H1 (cell line): ENCODE measurements at regions not wholly inside any gene's neighbourhood (a gene's known extent, or its start where the extent isn't known, plus 50 kb on each side); places are given as distances from the start of the nearest gene placed in this dataset.

Experiments
- CTCF ChIA-PET: fragments of 300-600 bp; sonication (Branson Sonifier 250); formaldehyde crosslinking; loops from one replicate; lab custom pipeline; 2021; ENCODE audit not compliant: partially characterized antibody; lab: Charles Lee
- POLR2A ChIA-PET: fragments of 300-600 bp; sonication (Branson Sonifier 250); formaldehyde crosslinking; loops from one replicate; lab custom pipeline; 2021; ENCODE audit warnings: inconsistent platforms; ENCODE audit not compliant: partially characterized antibody; lab: Charles Lee
- DNase-seq, 2 experiments: peaks; one replicate each; pipeline versions ENCODE4 v3.0.0 to v3.0.0-alpha.2; 2010 to 2022; ENCODE audit warnings: low spot score in 2 of 2, low read depth in 1 of 2, mixed read lengths in 1 of 2
- FAIRE-seq: peaks from 2 replicates; lab custom pipeline; 2011; peaks lifted over from hg19 to GRCh38; lab: Jason Lieb, UNC
- H2AFZ ChIP-seq: 2 replicates; pipeline ENCODE4 v1.8.1; 2012; ENCODE audit warnings: low read length, inconsistent platforms
- H2AK5ac ChIP-seq: 2 replicates; pipeline ENCODE4 v1.6.1; 2013; ENCODE audit warnings: low read depth, low read length
- H2BK120ac ChIP-seq: replicated peaks from 2 replicates; pipeline ENCODE3; 2013; ENCODE audit warnings: low read depth, low read length, inconsistent platforms
- H2BK12ac ChIP-seq: 2 replicates; pipeline ENCODE4 v1.6.1; 2013; ENCODE audit warnings: low read depth, low read length
- H2BK15ac ChIP-seq: 2 replicates; pipeline ENCODE4 v1.6.1; 2013; ENCODE audit warnings: low read length
- H2BK20ac ChIP-seq: 2 replicates; pipeline ENCODE4 v1.6.1; 2013; ENCODE audit warnings: low read length
- H2BK5ac ChIP-seq: 2 replicates; pipeline ENCODE4 v1.6.1; 2013; ENCODE audit warnings: low read depth, low read length
- H3K14ac ChIP-seq: 2 replicates; pipeline ENCODE4 v1.6.1; 2013; ENCODE audit warnings: inconsistent platforms; ENCODE audit not compliant: insufficient read length
- H3K18ac ChIP-seq: 2 replicates; pipeline ENCODE4 v1.6.1; 2013; ENCODE audit warnings: low read length; ENCODE audit errors: extremely low read depth
- H3K23ac ChIP-seq: 2 replicates; pipeline ENCODE4 v1.6.1; 2013; ENCODE audit warnings: inconsistent platforms; ENCODE audit not compliant: insufficient read length
- H3K23me2 ChIP-seq: 2 replicates; pipeline ENCODE4 v1.6.1; 2013; ENCODE audit warnings: low read depth, low read length
- H3K27ac ChIP-seq: 2 replicates; pipeline ENCODE4 v1.6.1; 2011; ENCODE audit warnings: low read depth, low read length, inconsistent platforms
- H3K27me3 ChIP-seq, 4 experiments: replicated peaks in 1 of 4; 1 replicate in 1 of 4; 2 replicates in 3 of 4; pipeline versions ENCODE4 v1.6.1 to v1.8.1; 2011 to 2013; ENCODE audit warnings: low read length in 3 of 4, mild to moderate bottlenecking in 3 of 4, inconsistent platforms in 2 of 4, mixed read lengths in 2 of 4, moderate library complexity in 1 of 4; ENCODE audit not compliant: control insufficient read depth in 3 of 4, insufficient read depth in 3 of 4; ENCODE audit errors: extremely low read depth in 1 of 4
- H3K36me3 ChIP-seq, 4 experiments: 2 replicates each; pipeline versions ENCODE4 v1.6.1 to v1.8.1; 2011 to 2013; ENCODE audit warnings: mild to moderate bottlenecking in 4 of 4, low read length in 3 of 4, moderate library complexity in 2 of 4, control low read depth in 1 of 4, inconsistent platforms in 1 of 4; ENCODE audit not compliant: insufficient read depth in 4 of 4, control insufficient read depth in 2 of 4
- H3K4ac ChIP-seq: replicated peaks from 2 replicates; pipeline ENCODE3; 2013; ENCODE audit warnings: low read length, low read depth, mixed read lengths, inconsistent platforms; ENCODE audit not compliant: insufficient read length
- H3K4me1 ChIP-seq, 4 experiments: replicated peaks in 1 of 4; 1 replicate in 1 of 4; 2 replicates in 3 of 4; pipeline versions ENCODE4 v1.6.1 to v1.8.1; 2011 to 2013; ENCODE audit warnings: low read length in 3 of 4, inconsistent platforms in 2 of 4, mixed read lengths in 1 of 4; ENCODE audit not compliant: insufficient read depth in 4 of 4, control insufficient read depth in 3 of 4
- H3K4me2 ChIP-seq, 2 experiments: 2 replicates each; pipeline versions ENCODE4 v1.6.1 to v1.8.1; 2011 to 2013; ENCODE audit warnings: low read depth in 2 of 2, low read length in 2 of 2, control low read depth in 1 of 2, inconsistent platforms in 1 of 2, mild to moderate bottlenecking in 1 of 2; ENCODE audit not compliant: insufficient read depth in 1 of 2
- H3K4me3 ChIP-seq, 4 experiments: fragments of 200-600, 300-600 bp in 1 of 4; sonication (generic), shearing (Covaris generic), sonication (Bioruptor Twin) in 1 of 4; 2 replicates each; pipeline versions ENCODE4 v1.5.1 to v1.8.1; 2011 to 2016; ENCODE audit warnings: low read length in 4 of 4, low read depth in 3 of 4, control low read depth in 2 of 4, inconsistent platforms in 2 of 4, mild to moderate bottlenecking in 2 of 4, mixed read lengths in 1 of 4, moderate library complexity in 1 of 4; ENCODE audit not compliant: insufficient read depth in 2 of 4; ENCODE audit errors: extremely low read depth in 1 of 4
- H3K56ac ChIP-seq: replicated peaks from 2 replicates; pipeline ENCODE3; 2013; ENCODE audit warnings: low read depth, mild to moderate bottlenecking, mixed read lengths, low read length, inconsistent platforms; ENCODE audit not compliant: insufficient read length
- H3K79me1 ChIP-seq: 2 replicates; pipeline ENCODE4 v1.6.1; 2013; ENCODE audit warnings: low read depth, low read length, control low read depth
- H3K79me2 ChIP-seq, 2 experiments: 2 replicates each; pipeline versions ENCODE4 v1.6.1 to v1.8.1; 2012 to 2013; ENCODE audit warnings: low read length in 2 of 2, mild to moderate bottlenecking in 2 of 2, inconsistent platforms in 1 of 2; ENCODE audit not compliant: insufficient read depth in 2 of 2, control insufficient read depth in 1 of 2
- H3K9ac ChIP-seq, 4 experiments: replicated peaks in 1 of 4; 1 replicate in 1 of 4; 2 replicates in 3 of 4; pipeline versions ENCODE4 v1.6.1 to v1.8.1; 2011 to 2013; ENCODE audit warnings: low read depth in 3 of 4, low read length in 3 of 4, control low read depth in 2 of 4, mild to moderate bottlenecking in 2 of 4, moderate library complexity in 2 of 4, inconsistent platforms in 1 of 4; ENCODE audit errors: extremely low read depth in 1 of 4
- H3K9me3 ChIP-seq, 2 experiments: 2 replicates each; pipeline versions ENCODE4 v1.6.1 to v1.8.1; 2012 to 2013; ENCODE audit warnings: mild to moderate bottlenecking in 2 of 2, moderate library complexity in 2 of 2, control low read depth in 1 of 2, inconsistent platforms in 1 of 2, low read depth in 1 of 2, low read length in 1 of 2, mixed read lengths in 1 of 2; ENCODE audit not compliant: insufficient read depth in 2 of 2
- H4K20me1 ChIP-seq, 2 experiments: replicated peaks in 1 of 2; 2 replicates each; pipeline versions ENCODE3 to v1.8.1; 2011 to 2013; ENCODE audit warnings: inconsistent platforms in 2 of 2, low read length in 2 of 2, mild to moderate bottlenecking in 1 of 2; ENCODE audit not compliant: insufficient read depth in 2 of 2, control insufficient read depth in 1 of 2
- H4K5ac ChIP-seq: 2 replicates; pipeline ENCODE4 v1.6.1; 2013; ENCODE audit warnings: low read length, low read depth, mixed read lengths, inconsistent platforms; ENCODE audit not compliant: insufficient read length
- H4K8ac ChIP-seq: 2 replicates; pipeline ENCODE4 v1.8.0; 2013; ENCODE audit warnings: mild to moderate bottlenecking, moderate library complexity, low read length, inconsistent platforms; ENCODE audit not compliant: insufficient read depth; ENCODE audit errors: extremely low read depth
- H4K91ac ChIP-seq: replicated peaks from 2 replicates; pipeline ENCODE3; 2013; ENCODE audit warnings: low read length, mixed read lengths, inconsistent platforms; ENCODE audit not compliant: insufficient read length
- BRCA1 ChIP-seq: IDR thresholded peaks from 2 replicates; pipeline ENCODE4 v1.6.1; 2012; ENCODE audit warnings: low read depth, low read length, improper control_type of control experiment
- CBX5 ChIP-seq: fragments of 300-800, 300-1000 bp; sonication (generic); IDR thresholded peaks from 2 replicates; pipeline ENCODE4 v1.7.1; 2016; ENCODE audit warnings: antibody characterized with exemption, low read length, low read depth
- EZH2 ChIP-seq: fragments of 200-600 bp; sonication (generic); IDR thresholded peaks from 2 replicates; pipeline ENCODE4 v1.7.1; 2012; ENCODE audit warnings: low read depth, mild to moderate bottlenecking, moderate library complexity, low read length, inconsistent platforms; ENCODE audit not compliant: severe bottlenecking
- KDM1A ChIP-seq: fragments of 200-600, 300-600 bp; sonication (generic); IDR thresholded peaks from 2 replicates; pipeline ENCODE4 v1.7.1; 2016; ENCODE audit warnings: mild to moderate bottlenecking, low read length, borderline replicate concordance
- KDM4A ChIP-seq: IDR thresholded peaks from one replicate; pipeline ENCODE4 v1.7.1; 2012; ENCODE audit warnings: low read depth, mild to moderate bottlenecking, moderate library complexity, low read length, inconsistent platforms; ENCODE audit not compliant: severe bottlenecking
- KDM5A ChIP-seq: fragments of 200-600 bp; IDR thresholded peaks from 2 replicates; pipeline ENCODE4 v1.7.1; 2012; ENCODE audit warnings: mild to moderate bottlenecking, low read length, inconsistent platforms, mixed read lengths
- MAFK ChIP-seq: IDR thresholded peaks from 2 replicates; pipeline ENCODE4 v1.6.1; 2012; ENCODE audit warnings: low read depth, mild to moderate bottlenecking, improper control_type of control experiment, low read length
- NRF1 ChIP-seq: IDR thresholded peaks from 2 replicates; pipeline ENCODE4 v1.6.1; 2011; ENCODE audit warnings: mild to moderate bottlenecking, low read depth, low read length, improper control_type of control experiment
- POU5F1 ChIP-seq: IDR thresholded peaks from 2 replicates; pipeline ENCODE4 v1.6.1; 2011; ENCODE audit warnings: low read depth, mild to moderate bottlenecking, low read length, moderate library complexity
- RAD21 ChIP-seq, 2 experiments: IDR thresholded peaks in 1 of 2; conservative IDR thresholded peaks in 1 of 2; 2 replicates each; pipeline ENCODE4 v1.6.1; 2011; ENCODE audit warnings: low read depth in 2 of 2, low read length in 2 of 2, improper control_type of control experiment in 1 of 2, inconsistent platforms in 1 of 2, mild to moderate bottlenecking in 1 of 2, moderate library complexity in 1 of 2
- TAF1 ChIP-seq: IDR thresholded peaks from 2 replicates; pipeline ENCODE4 v1.6.1; 2011; ENCODE audit warnings: mild to moderate bottlenecking, low read depth, low read length
- TBP ChIP-seq: IDR thresholded peaks from 2 replicates; pipeline ENCODE4 v1.6.1; 2011; ENCODE audit warnings: low read depth, low read length, improper control_type of control experiment
- whole genome bisulfite sequencing, 2 experiments: shearing (Covaris generic) in 1 of 2; methylation state at CpG; one replicate each; pipeline versions ENCODE4 v1.1.6 to v1.1.7; 2013 to 2015; ENCODE audit warnings: low lambda C conversion rate in 2 of 2, mixed read lengths in 2 of 2, inconsistent platforms in 1 of 2, low coverage in 1 of 2, missing lambda C conversion rate in 1 of 2; ENCODE audit not compliant: insufficient replicate concordance in 2 of 2, insufficient coverage in 1 of 2, insufficient read length in 1 of 2; ENCODE audit errors: extremely low coverage in 1 of 2, missing lambda C conversion rate in 1 of 2; 5-methylcytosine and 5-hydroxymethylcytosine counted together

DNA sequence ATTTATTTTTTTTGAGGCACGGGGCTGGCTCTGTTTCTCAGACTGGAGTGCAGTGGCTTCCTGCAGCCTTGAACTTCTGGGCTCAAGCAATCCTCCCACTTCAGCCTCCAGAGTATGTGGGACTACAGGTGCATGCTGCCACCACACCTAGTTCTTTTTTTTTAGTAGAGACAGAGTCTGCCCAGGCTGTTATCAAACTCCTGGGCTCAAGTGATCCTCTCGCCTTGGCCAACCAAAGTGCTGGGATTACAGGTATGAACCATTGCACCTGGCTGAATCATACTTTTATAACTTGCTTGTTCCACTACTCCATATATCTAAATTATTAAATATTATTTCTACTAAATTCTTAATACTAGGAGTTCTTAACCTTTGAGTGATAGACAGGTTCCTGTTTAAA, 111.6 kb downstream of the BTG1 start:
- no peak overlapping the region for H2BK120ac ChIP-seq
- no peak overlapping the region for H2BK15ac ChIP-seq
- no peaks in the 10 kb centered on the region for H3K27me3 ChIP-seq
- no peak overlapping the region for H3K4ac ChIP-seq
- no peak overlapping the region for H3K4me3 ChIP-seq
- no peak overlapping the region for H2BK5ac ChIP-seq
- no peak for DNase-seq
- H3K14ac ChIP-seq, result no peak overlapping the region
- no peak overlapping the region for H4K91ac ChIP-seq
- no peak overlapping the region for H3K4me2 ChIP-seq
- no peak overlapping the region for H3K23ac ChIP-seq
- no peaks in the 10 kb centered on the region for H3K36me3 ChIP-seq
- no peaks in the 10 kb centered on the region for H3K9me3 ChIP-seq
- H3K9ac ChIP-seq, result no peak overlapping the region
- H4K8ac ChIP-seq, result no peak overlapping the region
- no peak for FAIRE-seq
- H2BK12ac ChIP-seq, result no peak overlapping the region
- H3K4me1 ChIP-seq, result peaks cover 2 to 13% (median 11%) of the 10 kb centered on the region in 4 experiments; a peak in 6 of 7 replicates
- no peak overlapping the region for H3K18ac ChIP-seq
- 91% methylated on average over 2 of the region's 2 CpGs; no CpG with 5 or more reads in 1 of the 2 experiments for WGBS, 2 experiments
- H4K20me1 ChIP-seq, result no peaks in the 10 kb centered on the region
- no peaks in the 10 kb centered on the region for H3K79me2 ChIP-seq
- H2BK20ac ChIP-seq, result no peak overlapping the region
- H3K27ac ChIP-seq, result no peak overlapping the region
- no peak overlapping the region for H2AK5ac ChIP-seq
- TF ChIP-seq BRCA1, result no peak
- TF ChIP-seq NRF1, result no peak
- TF ChIP-seq TBP, result no peak
- TF ChIP-seq EZH2, result no peak
- no peak for TF ChIP-seq KDM4A
- no peak for TF ChIP-seq POU5F1
- no peak for TF ChIP-seq RAD21 (IDR thresholded peaks at IDR 0.05 in 1 of 2, conservative IDR thresholded peaks at IDR 0.05 in 1 of 2; ENCODE audit: low read depth in 2 of 2, low read length in 2 of 2)
- TF ChIP-seq TAF1, result no peak
- TF ChIP-seq MAFK, result no peak
- no peak for TF ChIP-seq KDM5A
- no peak for TF ChIP-seq KDM1A
- no peak for TF ChIP-seq CBX5
- TF ChIP-seq, all 59 proteins: peak for 0
- POLR2A ChIA-PET, result interaction anchor here (1.1 kb wide), 1 partner anchor 112 kb away, joined by 3 read pairs; the partner anchor contains the start of gene BTG1
- Histone ChIP-seq H4K5ac (no peak overlapping the region), H3K23me2 (no peaks in the 10 kb centered on the region), H2AFZ (no peak overlapping the region), H3K79me1 (no peaks in the 10 kb centered on the region), H3K56ac (no peak overlapping the region)
- CTCF ChIA-PET, result interaction anchor here (0.5 kb wide), 1 partner anchor 80 kb away, joined by 3 read pairs; no protein-coding TSS in a partner anchor
